Endothelial cell of umbilical vein (primary cell): ENCODE measurements at regions not wholly inside any gene's neighbourhood (a gene's known extent, or its start where the extent isn't known, plus 50 kb on each side); places are given as distances from the start of the nearest gene placed in this dataset.

Experiments used
- BruUV-seq: library from RNA; stranded (reverse); fragments of 400-500 nt; replicated peaks from 2 replicates; lab custom pipeline; 2021; lab: Mats Ljungman, UMichigan
- CTCF ChIA-PET: fragments of 300-600, 350-600 bp; sonication (Branson Sonifier 250); formaldehyde crosslinking; loops from one replicate; lab custom pipeline; 2021; ENCODE audit warnings: antibody characterized with exemption, inconsistent platforms; lab: Charles Lee
- POLR2A ChIA-PET: fragments of 300-600, 350-600 bp; sonication (Branson Sonifier 250); formaldehyde crosslinking; loops from one replicate; lab custom pipeline; 2021; ENCODE audit warnings: antibody characterized with exemption, inconsistent platforms; lab: Charles Lee
- DNase-seq: peaks from one replicate; pipeline ENCODE4 v3.0.0-alpha.2; 2011; ENCODE audit warnings: low read depth, low spot score
- FAIRE-seq: peaks from 2 replicates; lab custom pipeline; 2011; peaks lifted over from hg19 to GRCh38; lab: Jason Lieb, UNC
- H2AFZ ChIP-seq: 2 replicates; pipeline ENCODE4 v1.6.0; 2012; ENCODE audit warnings: low read depth, low read length, control low read depth, inconsistent platforms
- H3K27ac ChIP-seq: 2 replicates; pipeline ENCODE4 v1.5.1; 2011; ENCODE audit warnings: low read depth, mild to moderate bottlenecking, control low read depth, low read length, moderate library complexity; ENCODE audit not compliant: insufficient read depth
- H3K27me3 ChIP-seq, 2 experiments: 2 replicates each; pipeline versions ENCODE4 v1.6.0 to v1.6.1; 2011; ENCODE audit warnings: low read length in 2 of 2, mixed read lengths in 1 of 2; ENCODE audit not compliant: control insufficient read depth in 2 of 2, insufficient read depth in 2 of 2
- H3K36me3 ChIP-seq, 2 experiments: 2 replicates in 1 of 2; 3 replicates in 1 of 2; pipeline ENCODE4 v1.5.1; 2011; ENCODE audit warnings: low read length in 2 of 2, mild to moderate bottlenecking in 1 of 2, moderate library complexity in 1 of 2; ENCODE audit not compliant: control insufficient read depth in 2 of 2, insufficient read depth in 2 of 2; ENCODE audit errors: extremely low read depth in 1 of 2
- H3K4me1 ChIP-seq: 3 replicates; pipeline ENCODE4 v1.5.1; 2011; ENCODE audit warnings: mild to moderate bottlenecking, low read length; ENCODE audit not compliant: control insufficient read depth, insufficient read depth; ENCODE audit errors: extremely low read depth
- H3K4me2 ChIP-seq: 2 replicates; pipeline ENCODE4 v1.6.1; 2011; ENCODE audit warnings: low read length, control low read depth, mixed read lengths; ENCODE audit not compliant: insufficient read depth
- H3K4me3 ChIP-seq, 3 experiments: fragments of 200-600 bp in 1 of 3; sonication (generic), shearing (Covaris generic) in 1 of 3; replicated peaks in 1 of 3; 2 replicates each; pipeline ENCODE4 v1.5.1; 2011 to 2016; ENCODE audit warnings: control low read depth in 3 of 3, low read length in 3 of 3, mild to moderate bottlenecking in 2 of 3, inconsistent platforms in 1 of 3, low read depth in 1 of 3, moderate library complexity in 1 of 3; ENCODE audit not compliant: insufficient read depth in 1 of 3
- H3K79me2 ChIP-seq: 2 replicates; pipeline ENCODE4 v1.6.0; 2012; ENCODE audit warnings: low read length, inconsistent platforms; ENCODE audit not compliant: control insufficient read depth, insufficient read depth
- H3K9ac ChIP-seq: replicated peaks from 2 replicates; pipeline ENCODE3; 2011; ENCODE audit warnings: low read length, control low read depth; ENCODE audit not compliant: insufficient read depth; ENCODE audit errors: extremely low read depth
- H3K9me1 ChIP-seq: replicated peaks from 3 replicates; pipeline ENCODE4 v1.6.0; 2011; ENCODE audit warnings: mild to moderate bottlenecking, low read length; ENCODE audit not compliant: control insufficient read depth, insufficient read depth; ENCODE audit errors: extremely low read depth
- H3K9me3 ChIP-seq: replicated peaks from 2 replicates; pipeline ENCODE4 v1.5.1; 2012; ENCODE audit warnings: low read length, inconsistent platforms; ENCODE audit not compliant: control insufficient read depth, insufficient read depth
- H4K20me1 ChIP-seq: replicated peaks from 2 replicates; pipeline ENCODE3; 2011; ENCODE audit warnings: mild to moderate bottlenecking, low read length; ENCODE audit not compliant: control insufficient read depth, insufficient read depth; ENCODE audit errors: extremely low read depth
- CTCF ChIP-seq, 2 donors: IDR thresholded peaks; 1 replicate in 1 of 2; 2 replicates in 1 of 2; pipeline ENCODE4 v1.5.1; 2011; ENCODE audit warnings: low read length in 2 of 2, mild to moderate bottlenecking in 2 of 2, moderate library complexity in 2 of 2, control low read depth in 1 of 2, inconsistent platforms in 1 of 2, low read depth in 1 of 2; ENCODE audit not compliant: insufficient read depth in 1 of 2; ENCODE audit errors: extremely low read depth in 1 of 2
- EZH2 ChIP-seq: IDR thresholded peaks from 2 replicates; pipeline ENCODE4 v1.6.1; 2012; ENCODE audit warnings: borderline replicate concordance, low read depth, mild to moderate bottlenecking, moderate library complexity, low read length, inconsistent platforms; ENCODE audit not compliant: severe bottlenecking
- FOS ChIP-seq: IDR thresholded peaks from 2 replicates; pipeline ENCODE4 v1.6.1; 2011; ENCODE audit warnings: mild to moderate bottlenecking, low read length, moderate library complexity, borderline replicate concordance; ENCODE audit not compliant: insufficient read depth
- GATA2 ChIP-seq: IDR thresholded peaks from 2 replicates; pipeline ENCODE4 v1.7.0; 2011; ENCODE audit warnings: low read depth, mild to moderate bottlenecking, moderate library complexity, mixed read lengths, low read length; ENCODE audit not compliant: insufficient read length, insufficient read depth
- JUN ChIP-seq: IDR thresholded peaks from 2 replicates; pipeline ENCODE4 v1.6.1; 2011; ENCODE audit warnings: borderline replicate concordance, low read depth; ENCODE audit not compliant: insufficient read length, insufficient read depth
- MAX ChIP-seq: IDR thresholded peaks from 2 replicates; pipeline ENCODE4 v1.6.1; 2011; ENCODE audit not compliant: insufficient read depth, insufficient read length
- MYC ChIP-seq: IDR thresholded peaks from one replicate; pipeline ENCODE4 v1.6.1; 2011; ENCODE audit warnings: mild to moderate bottlenecking, low read depth, low read length
- POLR2A ChIP-seq: IDR thresholded peaks from 2 replicates; pipeline ENCODE4 v1.6.1; 2012; ENCODE audit warnings: low read depth, mild to moderate bottlenecking, control low read depth, low read length
- POLR2AphosphoS5 ChIP-seq: IDR thresholded peaks from 2 replicates; pipeline ENCODE4 v1.6.1; 2012; ENCODE audit warnings: low read depth, mild to moderate bottlenecking, control low read depth, low read length, moderate library complexity; ENCODE audit not compliant: insufficient read depth
- dilution Hi-C: fragments of 300-500 bp; cut with MboI; formaldehyde crosslinking; loops from one replicate; pipeline ENCODE4 v1.15.0; 2019; ENCODE audit warnings: low sequenced_read_pairs; ENCODE audit not compliant: extremely low pct_ligation_motif_present
- intact Hi-C: fragments of 100-400 bp; cut with micrococcal nuclease; formaldehyde crosslinking; loops from one replicate; pipeline ENCODE4 v1.10.0; 2022

- H4K20me1 ChIP-seq, result no peaks in the 10 kb centered on the region
- no peak for TF ChIP-seq MYC
- no peak for TF ChIP-seq POLR2A
- no peak for TF ChIP-seq CTCF (IDR thresholded peaks at IDR 0.05; ENCODE audit: extremely low read depth in 1 of 2, insufficient read depth in 1 of 2, low read depth in 1 of 2, low read length in 2 of 2)
- no peak for TF ChIP-seq POLR2AphosphoS5
- TF ChIP-seq EZH2, result no peak
- TF ChIP-seq GATA2, result no peak
- no peak for TF ChIP-seq FOS
- TF ChIP-seq JUN, result no peak
- TF ChIP-seq MAX, result no peak
- no peaks in the 10 kb centered on the region for H3K27me3 ChIP-seq
- H3K9me1 ChIP-seq, result no peaks in the 10 kb centered on the region
- DNase-seq (no peak), FAIRE-seq (no peak)
- H3K4me1 ChIP-seq, result no peaks in the 10 kb centered on the region
- H2AFZ ChIP-seq, result no peak overlapping the region
- no peak overlapping the region for H3K4me3 ChIP-seq
- intact Hi-C loops, result no loop called here
- BruUV-seq, result no TSS peak
- POLR2A ChIA-PET, result no interaction called here
- no peak overlapping the region for H3K4me2 ChIP-seq
- no peaks in the 10 kb centered on the region for H3K9me3 ChIP-seq
- H3K9ac ChIP-seq, result no peak overlapping the region
- no peaks in the 10 kb centered on the region for H3K79me2 ChIP-seq
- dilution Hi-C loops, result no loop called here
- H3K27ac ChIP-seq, result no peak overlapping the region
- no peaks in the 10 kb centered on the region for H3K36me3 ChIP-seq
- CTCF ChIA-PET, result no interaction called here
These were observed 509.1 kb upstream of the PCDH15 start for GRCh38 chr10:55310143-55310542.
